Frontal cortex (tissue), 3 donors: ENCODE measurements at regions not wholly inside any gene's neighbourhood (a gene's known extent, or its start where the extent isn't known, plus 50 kb on each side); places are given as distances from the start of the nearest gene placed in this dataset.

Experiments
- DNase-seq, 2 donors: peaks; one replicate each; pipeline ENCODE4 v3.0.0; 2012; ENCODE audit warnings: low spot score in 2 of 2
- FAIRE-seq: peaks from 2 replicates; lab custom pipeline; 2012; peaks lifted over from hg19 to GRCh38; lab: Jason Lieb, UNC
- donor health status: control.
- donor health status: control.
- donor health status: control.

GRCh38 chr3:68206524-68207117 lies 552.2 kb upstream of the SUCLG2 start:
- DNase-seq (no peak), FAIRE-seq (no peak)

- no peak for FAIRE-seq
- no peak for DNase-seq
These were observed 532.3 kb upstream of the SUCLG2 start for GRCh38 chr3:68186733-68187132.

GRCh38 chr3:68176600-68176999 lies 522.2 kb upstream of the SUCLG2 start:
- FAIRE-seq (no peak), DNase-seq (no peak)

GRCh38 chr3:68173012-68173634 lies 518.7 kb upstream of the SUCLG2 start:
- DNase-seq, result no peak

GRCh38 chr3:68172039-68172438 lies 517.6 kb upstream of the SUCLG2 start:
- FAIRE-seq, result no peak
- DNase-seq, result no peak

More at GRCh38 chr3:68173012-68173634, 518.7 kb upstream of the SUCLG2 start:
- no peak for FAIRE-seq

GRCh38 chr3:68163968-68164367 lies 509.6 kb upstream of the SUCLG2 start:
- no peak for FAIRE-seq
- DNase-seq, result no peak

- no peak for FAIRE-seq
These were observed 508.6 kb upstream of the SUCLG2 start for GRCh38 chr3:68163062-68163461.

GRCh38 chr3:68162644-68163043 lies 508.2 kb upstream of the SUCLG2 start:
- no peak for FAIRE-seq
- no peak for DNase-seq

More at GRCh38 chr3:68163062-68163461, 508.6 kb upstream of the SUCLG2 start:
- no peak for DNase-seq

- FAIRE-seq, result no peak
- DNase-seq, result no peak
These were observed 496.9 kb upstream of the SUCLG2 start for GRCh38 chr3:68151359-68151758.

- FAIRE-seq, result no peak
- no peak for DNase-seq
These were observed 494.0 kb upstream of the SUCLG2 start for GRCh38 chr3:68148447-68148846.

GRCh38 chr3:68142441-68142840 lies 488.0 kb upstream of the SUCLG2 start:
- DNase-seq (no peak), FAIRE-seq (no peak)

GRCh38 chr3:68139897-68140296 lies 485.5 kb upstream of the SUCLG2 start:
- FAIRE-seq (no peak), DNase-seq (no peak)

GRCh38 chr3:68136411-68136810 lies 482.0 kb upstream of the SUCLG2 start:
- FAIRE-seq (no peak), DNase-seq (no peak)

- no peak for DNase-seq
- no peak for FAIRE-seq
These were observed 480.7 kb upstream of the SUCLG2 start for GRCh38 chr3:68135067-68135466.

GRCh38 chr3:68129065-68129464 lies 474.7 kb upstream of the SUCLG2 start:
- DNase-seq (no peak), FAIRE-seq (no peak)

- DNase-seq, result no peak
These were observed 468.8 kb upstream of the SUCLG2 start for GRCh38 chr3:68123231-68123630.

GRCh38 chr3:68121287-68121686 lies 466.9 kb upstream of the SUCLG2 start:
- FAIRE-seq, result no peak
- DNase-seq, result peak in 1 of 2 donors; percentile 7

More at GRCh38 chr3:68123231-68123630, 468.8 kb upstream of the SUCLG2 start:
- FAIRE-seq, result no peak

GRCh38 chr3:68116580-68116979 lies 462.2 kb upstream of the SUCLG2 start:
- FAIRE-seq, result no peak
- no peak for DNase-seq

GRCh38 chr3:68103811-68104210 lies 449.4 kb upstream of the SUCLG2 start:
- DNase-seq (no peak), FAIRE-seq (no peak)

- FAIRE-seq, result no peak
- DNase-seq, result no peak
These were observed 436.2 kb upstream of the SUCLG2 start for GRCh38 chr3:68090571-68090970.

GRCh38 chr3:68089572-68090011 lies 435.2 kb upstream of the SUCLG2 start:
- DNase-seq (no peak), FAIRE-seq (no peak)

GRCh38 chr3:68088636-68089035 lies 434.2 kb upstream of the SUCLG2 start:
- no peak for FAIRE-seq
- DNase-seq, result no peak
